HEK293 (cell line): ENCODE measurements at regions not wholly inside any gene's neighbourhood (a gene's known extent, or its start where the extent isn't known, plus 50 kb on each side); places are given as distances from the start of the nearest gene placed in this dataset.

Experiments used
- CTCF ChIA-PET: fragments of 350-600 bp; formaldehyde crosslinking; extraction: SDS; loops from one replicate; lab custom pipeline; 2021; ENCODE audit warnings: antibody characterized with exemption; lab: Yijun Ruan, JAX
- POLR2A ChIA-PET: fragments of 300-600 bp; formaldehyde crosslinking; extraction: SDS; loops from one replicate; lab custom pipeline; 2020; ENCODE audit warnings: antibody characterized with exemption, inconsistent platforms; lab: Yijun Ruan, JAX
- H3K27ac ChIP-seq: fragments of 200-500 bp; sonication (Bioruptor generic); 2 replicates; pipeline ENCODE4 v1.5.1; 2014; ENCODE audit warnings: low read depth, low read length, control low read depth, inconsistent platforms; ENCODE audit errors: extremely low read depth
- H3K36me3 ChIP-seq, 2 experiments: fragments of 200-500 bp in 1 of 2; sonication (Bioruptor generic) in 1 of 2; 1 replicate in 1 of 2; 2 replicates in 1 of 2; pipeline ENCODE4 v1.5.1; 2014 to 2017; ENCODE audit warnings: inconsistent platforms in 2 of 2, low read length in 2 of 2; ENCODE audit not compliant: control insufficient read depth in 2 of 2, insufficient read depth in 1 of 2
- H3K4me1 ChIP-seq: fragments of 200-500 bp; sonication (Bioruptor generic); 2 replicates; pipeline ENCODE4 v1.5.1; 2014; ENCODE audit warnings: mild to moderate bottlenecking, low read length, inconsistent platforms; ENCODE audit not compliant: control insufficient read depth, insufficient read depth
- H3K4me3 ChIP-seq: 2 replicates; pipeline ENCODE4 v1.5.1; 2011; ENCODE audit warnings: low read depth, mild to moderate bottlenecking, control low read depth, low read length, moderate library complexity
- H3K9me3 ChIP-seq: fragments of 200-500 bp; sonication (Bioruptor generic); 2 replicates; pipeline ENCODE4 v1.5.1; 2014; ENCODE audit warnings: low read depth, low read length, inconsistent platforms; ENCODE audit not compliant: control insufficient read depth, insufficient read depth
- ATF2 ChIP-seq: fragments of 450-650 bp; formaldehyde crosslinking; IDR thresholded peaks from 2 replicates; pipeline ENCODE4 v1.5.1; 2016; ENCODE audit warnings: missing biosample characterization, missing genetic modification characterization, low read depth
- PRDM2 ChIP-seq: fragments of 450-650 bp; formaldehyde crosslinking; IDR thresholded peaks from 2 replicates; pipeline ENCODE4 v1.5.1; 2016; ENCODE audit warnings: missing biosample characterization, missing genetic modification characterization, borderline replicate concordance
- ZBTB11 ChIP-seq: fragments of 450-650 bp; formaldehyde crosslinking; conservative IDR thresholded peaks from 2 replicates; pipeline ENCODE4 v1.5.1; 2016; ENCODE audit warnings: low read depth, missing biosample characterization, missing genetic modification characterization
- ZFHX2 ChIP-seq: fragments of 450-650 bp; formaldehyde crosslinking; conservative IDR thresholded peaks from 2 replicates; pipeline ENCODE4 v1.5.1; 2016; ENCODE audit warnings: missing biosample characterization, missing genetic modification characterization
- ZFP37 ChIP-seq: fragments of 450-650 bp; formaldehyde crosslinking; IDR thresholded peaks from 2 replicates; pipeline ENCODE4 v1.5.1; 2016; ENCODE audit warnings: missing biosample characterization, missing genetic modification characterization
- ZNF121 ChIP-seq: fragments of 450-650 bp; formaldehyde crosslinking; IDR thresholded peaks from 2 replicates; pipeline ENCODE4 v1.5.1; 2016; ENCODE audit warnings: missing biosample characterization, missing genetic modification characterization
- ZNF174 ChIP-seq: fragments of 450-650 bp; formaldehyde crosslinking; IDR thresholded peaks from 2 replicates; pipeline ENCODE4 v1.5.0; 2017; ENCODE audit warnings: missing biosample characterization, mild to moderate bottlenecking, missing genetic modification characterization
- ZNF302 ChIP-seq: fragments of 450-650 bp; formaldehyde crosslinking; IDR thresholded peaks from 2 replicates; pipeline ENCODE4 v1.5.1; 2016; ENCODE audit warnings: missing biosample characterization, missing genetic modification characterization, low read depth
- ZNF366 ChIP-seq: fragments of 450-650 bp; formaldehyde crosslinking; conservative IDR thresholded peaks from 2 replicates; pipeline ENCODE4 v1.5.1; 2016; ENCODE audit warnings: missing biosample characterization, missing genetic modification characterization
- ZNF394 ChIP-seq: fragments of 450-650 bp; formaldehyde crosslinking; IDR thresholded peaks from 2 replicates; pipeline ENCODE4 v1.5.1; 2016; ENCODE audit warnings: missing biosample characterization, missing genetic modification characterization, mild to moderate bottlenecking, moderate library complexity, borderline replicate concordance
- ZNF449 ChIP-seq: fragments of 450-650 bp; formaldehyde crosslinking; IDR thresholded peaks from 2 replicates; pipeline ENCODE4 v1.5.1; 2017; ENCODE audit warnings: missing biosample characterization, mild to moderate bottlenecking, missing genetic modification characterization, moderate library complexity
- ZNF514 ChIP-seq: fragments of 450-650 bp; formaldehyde crosslinking; IDR thresholded peaks from 2 replicates; pipeline ENCODE4 v1.5.1; 2016; ENCODE audit warnings: missing biosample characterization, missing genetic modification characterization
- ZNF521 ChIP-seq: fragments of 450-650 bp; formaldehyde crosslinking; IDR thresholded peaks from 2 replicates; pipeline ENCODE4 v1.5.1; 2017; ENCODE audit warnings: missing biosample characterization, mild to moderate bottlenecking, missing genetic modification characterization
- ZNF555 ChIP-seq: fragments of 450-650 bp; formaldehyde crosslinking; conservative IDR thresholded peaks from 2 replicates; pipeline ENCODE4 v1.5.1; 2017; ENCODE audit warnings: missing biosample characterization, mild to moderate bottlenecking, missing genetic modification characterization, inconsistent platforms
- ZNF585B ChIP-seq: fragments of 450-650 bp; formaldehyde crosslinking; IDR thresholded peaks from 2 replicates; pipeline ENCODE4 v1.5.1; 2016; ENCODE audit warnings: missing biosample characterization, missing genetic modification characterization
- ZNF600 ChIP-seq: fragments of 450-650 bp; formaldehyde crosslinking; IDR thresholded peaks from 2 replicates; pipeline ENCODE4 v1.5.1; 2016; ENCODE audit warnings: missing biosample characterization, missing genetic modification characterization
- ZNF658 ChIP-seq: fragments of 450-650 bp; formaldehyde crosslinking; IDR thresholded peaks from 2 replicates; pipeline ENCODE4; 2016; ENCODE audit warnings: missing biosample characterization, missing genetic modification characterization
- ZNF791 ChIP-seq: fragments of 450-650 bp; formaldehyde crosslinking; IDR thresholded peaks from 2 replicates; pipeline ENCODE4 v1.5.1; 2016; ENCODE audit warnings: missing biosample characterization, missing genetic modification characterization
- ZNF792 ChIP-seq: fragments of 450-650 bp; formaldehyde crosslinking; IDR thresholded peaks from 2 replicates; pipeline ENCODE4 v1.5.1; 2016; ENCODE audit warnings: missing biosample characterization, missing genetic modification characterization
- ZNF830 ChIP-seq: fragments of 450-650 bp; IDR thresholded peaks from 2 replicates; pipeline ENCODE4 v1.5.0; 2018; ENCODE audit warnings: missing biosample characterization, missing genetic modification characterization, low read depth, mild to moderate bottlenecking, moderate library complexity
- ZSCAN16 ChIP-seq: fragments of 450-650 bp; formaldehyde crosslinking; IDR thresholded peaks from 2 replicates; pipeline ENCODE4 v1.5.1; 2016; ENCODE audit warnings: missing biosample characterization, missing genetic modification characterization
- ZSCAN5A ChIP-seq: fragments of 450-650 bp; formaldehyde crosslinking; IDR thresholded peaks from 2 replicates; pipeline ENCODE4 v1.5.1; 2016; ENCODE audit warnings: missing biosample characterization, missing genetic modification characterization

GRCh38 chr12:127773520-127773919, 493.4 kb upstream of the TMEM132C start:
- CTCF ChIA-PET: no interaction called here

GRCh38 chr12:127774828-127775227, 492.1 kb upstream of the TMEM132C start:
- CTCF ChIA-PET: no interaction called here
- Histone ChIP-seq H3K4me1 (no peaks in the 10 kb centered on the region), H3K9me3 (no peaks in the 10 kb centered on the region), H3K36me3 (no peaks in the 10 kb centered on the region), H3K4me3 (no peak overlapping the region), H3K27ac (no peak overlapping the region)
- POLR2A ChIA-PET: no interaction called here
- TF ChIP-seq ZNF394 (tag by site-specific recombination) (no peak), ZBTB11 (tag by site-specific recombination) (no peak), ZNF521 (tag by site-specific recombination) (no peak), ZNF449 (no peak), ATF2 (no peak), ZNF792 (tag by site-specific recombination) (no peak)

More at GRCh38 chr12:127773520-127773919, 493.4 kb upstream of the TMEM132C start:
- no peak overlapping the region for H3K4me3 ChIP-seq
- no peak for TF ChIP-seq ZNF514 (tag by site-specific recombination)
- TF ChIP-seq ZNF121 (tag by site-specific recombination): no peak
- TF ChIP-seq ZNF585B: no peak
- no peak for TF ChIP-seq ZNF555 (tag by site-specific recombination)
- no peak for TF ChIP-seq ZNF302 (tag by site-specific recombination)
- TF ChIP-seq ZNF366 (tag by site-specific recombination): no peak
- no peak for TF ChIP-seq ZFP37
- TF ChIP-seq ZSCAN16: no peak
- TF ChIP-seq ZNF174 (tag by site-specific recombination): no peak
- TF ChIP-seq ZSCAN5A (tag by site-specific recombination): no peak
- no peak for TF ChIP-seq ZFHX2 (tag by site-specific recombination)
- no peak for TF ChIP-seq PRDM2 (tag by site-specific recombination)
- no peak for TF ChIP-seq ZNF658 (tag by site-specific recombination)
- no peak for TF ChIP-seq ZNF791 (tag by site-specific recombination)
- TF ChIP-seq ZNF600 (tag by site-specific recombination): no peak
- no peak for TF ChIP-seq ZNF830 (tag by site-specific recombination)
- H3K27ac ChIP-seq: no peak overlapping the region
- POLR2A ChIA-PET: no interaction called here
- no peaks in the 10 kb centered on the region for H3K36me3 ChIP-seq
- no peaks in the 10 kb centered on the region for H3K9me3 ChIP-seq
- H3K4me1 ChIP-seq: no peaks in the 10 kb centered on the region
